ENCODE measurements at regions not wholly inside any gene's neighbourhood (a gene's known extent, or its start where the extent isn't known, plus 50 kb on each side); places are given as distances from the start of the nearest gene placed in this dataset.

DNA sequence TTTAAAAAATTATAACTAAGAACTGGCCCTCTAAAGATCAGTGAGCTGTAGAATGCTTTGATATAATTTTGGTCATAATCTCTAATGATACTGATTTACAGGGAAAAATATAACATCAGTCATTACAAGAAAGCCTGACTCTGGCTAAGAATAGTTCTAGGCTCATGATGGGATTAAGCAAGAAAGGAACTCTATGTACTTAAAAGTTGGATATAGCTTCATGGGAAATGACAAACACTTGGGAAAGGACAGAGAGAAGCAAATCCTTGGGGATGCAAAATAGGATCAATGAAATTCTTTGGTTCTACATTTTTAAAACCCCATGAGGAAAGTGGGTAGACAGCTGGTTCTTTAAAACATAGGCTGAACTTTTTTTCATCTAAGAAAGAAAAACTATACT is 472.7 kb upstream of the NR2F2 start:
- no peaks in the 10 kb centered on the region for H3K36me3 ChIP-seq (ENCODE audit: control insufficient read depth, insufficient read depth, low read length)
- peaks cover 3% of the 10 kb centered on the region for H3K4me1 ChIP-seq (ENCODE audit: control insufficient read depth, extremely low read depth, insufficient read depth, low read length)
- H3K4me3 ChIP-seq (replicated peaks in 1 of 4; ENCODE audit: control extremely low read depth in 1 of 4, insufficient read depth in 1 of 4, low read depth in 3 of 4, low read length in 4 of 4): no peak overlapping the region
- no peak overlapping the region for H3K27ac ChIP-seq (ENCODE audit: insufficient read depth, low read length)
- H3K27me3 ChIP-seq (ENCODE audit: control insufficient read depth, insufficient read depth, low read length): no peaks in the 10 kb centered on the region
- peak overlapping the region; percentile 30 for H3K4me2 ChIP-seq (ENCODE audit: extremely low read depth, insufficient read depth, low read length)
- H3K9me3 ChIP-seq (ENCODE audit: control insufficient read depth, insufficient read depth, low read depth, low read length): no peaks in the 10 kb centered on the region
- H4K20me1 ChIP-seq (ENCODE audit: control insufficient read depth, extremely low read depth, insufficient read depth, low read length): no peaks in the 10 kb centered on the region
- H3K9ac ChIP-seq (ENCODE audit: insufficient read depth, low read length): no peak overlapping the region
- DNase-seq (ENCODE audit: low read depth in 2 of 2): peak in 1 of 2 donors; percentile 76
- no peak overlapping the region for H2AFZ ChIP-seq (ENCODE audit: low read length)
- no peaks in the 10 kb centered on the region for H3K79me2 ChIP-seq (ENCODE audit: control insufficient read depth, insufficient read depth, low read length)
- no peak for TF ChIP-seq EZH2 (IDR thresholded peaks at IDR 0.05; ENCODE audit: low read length, missing control alignments)
- TF ChIP-seq, protein P1, sequence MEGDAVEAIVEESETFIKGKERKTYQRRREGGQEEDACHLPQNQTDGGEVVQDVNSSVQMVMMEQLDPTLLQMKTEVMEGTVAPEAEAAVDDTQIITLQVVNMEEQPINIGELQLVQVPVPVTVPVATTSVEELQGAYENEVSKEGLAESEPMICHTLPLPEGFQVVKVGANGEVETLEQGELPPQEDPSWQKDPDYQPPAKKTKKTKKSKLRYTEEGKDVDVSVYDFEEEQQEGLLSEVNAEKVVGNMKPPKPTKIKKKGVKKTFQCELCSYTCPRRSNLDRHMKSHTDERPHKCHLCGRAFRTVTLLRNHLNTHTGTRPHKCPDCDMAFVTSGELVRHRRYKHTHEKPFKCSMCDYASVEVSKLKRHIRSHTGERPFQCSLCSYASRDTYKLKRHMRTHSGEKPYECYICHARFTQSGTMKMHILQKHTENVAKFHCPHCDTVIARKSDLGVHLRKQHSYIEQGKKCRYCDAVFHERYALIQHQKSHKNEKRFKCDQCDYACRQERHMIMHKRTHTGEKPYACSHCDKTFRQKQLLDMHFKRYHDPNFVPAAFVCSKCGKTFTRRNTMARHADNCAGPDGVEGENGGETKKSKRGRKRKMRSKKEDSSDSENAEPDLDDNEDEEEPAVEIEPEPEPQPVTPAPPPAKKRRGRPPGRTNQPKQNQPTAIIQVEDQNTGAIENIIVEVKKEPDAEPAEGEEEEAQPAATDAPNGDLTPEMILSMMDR (conservative IDR thresholded peaks at IDR 0.05 in 1 of 2, IDR thresholded peaks at IDR 0.05 in 1 of 2; ENCODE audit: low read depth in 1 of 2, low read length in 2 of 2): no peak

DNA sequence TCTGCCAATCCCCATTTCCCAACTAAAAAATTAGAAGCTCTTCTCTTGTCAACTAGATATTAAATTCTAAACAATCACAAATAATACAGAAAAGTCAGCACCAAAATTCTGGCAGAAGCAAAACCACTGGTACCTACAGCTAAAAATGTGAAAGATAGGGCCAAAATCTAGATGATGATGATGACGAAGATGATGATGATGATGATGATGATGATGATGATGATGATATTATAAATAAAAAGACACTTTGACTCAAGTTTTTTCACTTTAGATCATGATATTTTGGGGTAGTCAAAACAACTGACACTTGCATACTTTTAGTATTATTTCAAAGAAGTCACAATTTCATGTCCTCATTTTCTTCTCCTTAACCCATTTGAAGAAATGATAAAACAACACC is 470.1 kb upstream of the NR2F2 start:
- H3K9me3 ChIP-seq (ENCODE audit: control insufficient read depth, insufficient read depth, low read depth, low read length): no peaks in the 10 kb centered on the region
- no peak overlapping the region for H3K4me2 ChIP-seq (ENCODE audit: extremely low read depth, insufficient read depth, low read length)
- no peak overlapping the region for H3K9ac ChIP-seq (ENCODE audit: insufficient read depth, low read length)
- H4K20me1 ChIP-seq (ENCODE audit: control insufficient read depth, extremely low read depth, insufficient read depth, low read length): no peaks in the 10 kb centered on the region
- no peaks in the 10 kb centered on the region for H3K27me3 ChIP-seq (ENCODE audit: control insufficient read depth, insufficient read depth, low read length)
- H3K79me2 ChIP-seq (ENCODE audit: control insufficient read depth, insufficient read depth, low read length): no peaks in the 10 kb centered on the region
- no peaks in the 10 kb centered on the region for H3K36me3 ChIP-seq (ENCODE audit: control insufficient read depth, insufficient read depth, low read length)
- no peak for TF ChIP-seq EZH2 (IDR thresholded peaks at IDR 0.05; ENCODE audit: low read length, missing control alignments)
- DNase-seq (ENCODE audit: low read depth in 2 of 2): no peak
- no peak overlapping the region for H3K4me3 ChIP-seq (replicated peaks in 1 of 4; ENCODE audit: control extremely low read depth in 1 of 4, insufficient read depth in 1 of 4, low read depth in 3 of 4, low read length in 4 of 4)
- no peak overlapping the region for H2AFZ ChIP-seq (ENCODE audit: low read length)
- no peak overlapping the region for H3K27ac ChIP-seq (ENCODE audit: insufficient read depth, low read length)
- no peaks in the 10 kb centered on the region for H3K4me1 ChIP-seq (ENCODE audit: control insufficient read depth, extremely low read depth, insufficient read depth, low read length)

DNA sequence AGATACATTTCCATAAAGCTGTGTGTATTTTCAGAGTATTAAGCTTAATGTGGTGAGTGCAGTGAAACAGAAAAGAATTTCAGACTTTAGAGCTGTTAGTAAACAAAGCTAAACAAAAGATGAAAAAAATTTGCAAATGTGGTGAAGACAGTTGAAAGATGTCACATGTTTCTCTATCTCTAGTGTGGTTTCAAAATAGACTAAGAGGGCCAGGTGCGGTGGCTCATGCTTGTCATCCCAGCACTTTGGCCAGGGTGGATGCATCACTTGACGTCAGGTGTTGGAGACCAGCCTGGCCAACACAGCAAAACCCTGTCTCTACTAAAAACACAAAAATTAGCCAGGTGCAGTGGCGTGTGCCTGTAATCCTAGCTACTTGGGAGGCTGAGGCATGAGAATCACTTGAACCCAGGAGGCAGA is 466.0 kb upstream of the NR2F2 start:
- no peak for TF ChIP-seq EZH2 (IDR thresholded peaks at IDR 0.05; ENCODE audit: low read length, missing control alignments)
- TF ChIP-seq, protein P1 (conservative IDR thresholded peaks at IDR 0.05 in 1 of 2, IDR thresholded peaks at IDR 0.05 in 1 of 2; ENCODE audit: low read depth in 1 of 2, low read length in 2 of 2): no peak
- peak in 1 of 2 donors; percentile 47 for DNase-seq (ENCODE audit: low read depth in 2 of 2)

More for the DNA sequence above, 466.0 kb upstream of the NR2F2 start:
- no peaks in the 10 kb centered on the region for H3K9me3 ChIP-seq (ENCODE audit: control insufficient read depth, insufficient read depth, low read depth, low read length)
- H3K4me3 ChIP-seq (replicated peaks in 1 of 4; ENCODE audit: control extremely low read depth in 1 of 4, insufficient read depth in 1 of 4, low read depth in 3 of 4, low read length in 4 of 4): no peak overlapping the region
- no peaks in the 10 kb centered on the region for H3K4me1 ChIP-seq (ENCODE audit: control insufficient read depth, extremely low read depth, insufficient read depth, low read length)
- H4K20me1 ChIP-seq (ENCODE audit: control insufficient read depth, extremely low read depth, insufficient read depth, low read length): no peaks in the 10 kb centered on the region
- no peaks in the 10 kb centered on the region for H3K36me3 ChIP-seq (ENCODE audit: control insufficient read depth, insufficient read depth, low read length)
- H2AFZ ChIP-seq (ENCODE audit: low read length): no peak overlapping the region
- H3K79me2 ChIP-seq (ENCODE audit: control insufficient read depth, insufficient read depth, low read length): no peaks in the 10 kb centered on the region
- H3K27ac ChIP-seq (ENCODE audit: insufficient read depth, low read length): no peak overlapping the region
- no peak overlapping the region for H3K9ac ChIP-seq (ENCODE audit: insufficient read depth, low read length)
- H3K27me3 ChIP-seq (ENCODE audit: control insufficient read depth, insufficient read depth, low read length): no peaks in the 10 kb centered on the region
- no peak overlapping the region for H3K4me2 ChIP-seq (ENCODE audit: extremely low read depth, insufficient read depth, low read length)

Measured in fibroblast of lung (primary cell).